ENCODE measurements at regions not wholly inside any gene's neighbourhood (a gene's known extent, or its start where the extent isn't known, plus 50 kb on each side); places are given as distances from the start of the nearest gene placed in this dataset.

DNA sequence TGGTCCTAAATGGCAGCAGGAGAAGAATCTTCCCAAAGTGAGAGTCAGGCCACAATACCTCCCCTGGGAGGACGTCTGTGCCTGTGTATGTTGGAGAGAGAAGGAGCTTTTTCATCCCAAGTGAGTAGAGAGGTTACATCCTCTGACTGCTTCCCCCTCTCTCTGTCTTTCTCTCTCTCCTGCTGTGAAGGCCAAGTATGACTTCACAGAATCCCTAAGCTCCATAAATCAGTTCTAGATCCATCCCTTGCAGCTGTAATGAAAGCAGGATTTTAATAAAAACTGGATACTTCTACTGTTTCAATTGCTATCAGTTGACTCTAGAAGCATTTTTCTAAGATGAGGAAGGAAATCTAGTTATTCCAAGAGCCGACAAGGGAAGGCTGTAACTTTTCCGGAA is 389.1 kb upstream of the PROK2 start:
- Mint-ChIP-seq H3K4me1 (peaks cover 57% of the 10 kb centered on the region), H3K27ac (no peak overlapping the region), H3K27me3 (peaks cover 4% of the 10 kb centered on the region), H3K9me3 (no peaks in the 10 kb centered on the region), H3K36me3 (ENCODE audit: low read depth) (no peaks in the 10 kb centered on the region), H3K4me3 (no peak overlapping the region)
- intact Hi-C loops (cut with micrococcal nuclease): no loop called here
- no peak for DNase-seq
- TF ChIP-seq, protein P1, sequence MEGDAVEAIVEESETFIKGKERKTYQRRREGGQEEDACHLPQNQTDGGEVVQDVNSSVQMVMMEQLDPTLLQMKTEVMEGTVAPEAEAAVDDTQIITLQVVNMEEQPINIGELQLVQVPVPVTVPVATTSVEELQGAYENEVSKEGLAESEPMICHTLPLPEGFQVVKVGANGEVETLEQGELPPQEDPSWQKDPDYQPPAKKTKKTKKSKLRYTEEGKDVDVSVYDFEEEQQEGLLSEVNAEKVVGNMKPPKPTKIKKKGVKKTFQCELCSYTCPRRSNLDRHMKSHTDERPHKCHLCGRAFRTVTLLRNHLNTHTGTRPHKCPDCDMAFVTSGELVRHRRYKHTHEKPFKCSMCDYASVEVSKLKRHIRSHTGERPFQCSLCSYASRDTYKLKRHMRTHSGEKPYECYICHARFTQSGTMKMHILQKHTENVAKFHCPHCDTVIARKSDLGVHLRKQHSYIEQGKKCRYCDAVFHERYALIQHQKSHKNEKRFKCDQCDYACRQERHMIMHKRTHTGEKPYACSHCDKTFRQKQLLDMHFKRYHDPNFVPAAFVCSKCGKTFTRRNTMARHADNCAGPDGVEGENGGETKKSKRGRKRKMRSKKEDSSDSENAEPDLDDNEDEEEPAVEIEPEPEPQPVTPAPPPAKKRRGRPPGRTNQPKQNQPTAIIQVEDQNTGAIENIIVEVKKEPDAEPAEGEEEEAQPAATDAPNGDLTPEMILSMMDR (IDR thresholded peaks at IDR 0.05): no peak
- POLR2A ChIA-PET: interaction anchor here (1.6 kb wide), 1 partner anchor 8 kb away, joined by 7 read pairs; no protein-coding TSS in a partner anchor
- CTCF ChIA-PET: no interaction called here
- no peak for ATAC-seq (ENCODE audit: low read depth)

DNA sequence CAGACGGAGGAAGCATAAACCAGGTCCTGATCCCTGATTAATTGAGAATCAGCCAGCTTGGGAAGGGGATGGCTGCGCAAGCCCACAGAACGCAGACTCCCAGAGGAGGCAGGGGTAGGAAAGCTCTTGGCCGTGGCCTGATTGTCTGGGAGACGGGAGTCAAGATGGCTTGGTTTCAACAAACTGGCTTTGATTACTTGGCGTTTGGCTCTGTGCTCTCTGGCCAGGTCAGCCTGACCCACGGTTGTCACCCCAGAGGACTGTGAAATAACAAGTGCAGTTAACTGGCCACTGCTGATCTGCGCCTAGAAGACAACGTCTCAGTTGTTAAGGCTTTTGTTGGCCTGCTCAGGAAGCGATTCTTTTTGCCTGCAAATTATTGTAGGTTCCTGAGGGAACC is 387.0 kb upstream of the PROK2 start:
- DNase-seq (no peak), ATAC-seq (ENCODE audit: low read depth) (no peak)
- no peak overlapping the region for H3K27ac Mint-ChIP-seq
- H3K4me3 Mint-ChIP-seq: no peak overlapping the region
- H3K27me3 Mint-ChIP-seq: peaks cover 5% of the 10 kb centered on the region
- H3K9me3 Mint-ChIP-seq: no peaks in the 10 kb centered on the region
- TF ChIP-seq, protein P1 (IDR thresholded peaks at IDR 0.05): no peak
- H3K36me3 Mint-ChIP-seq (ENCODE audit: low read depth): no peaks in the 10 kb centered on the region
- POLR2A ChIA-PET: interaction anchor here (0.6 kb wide), 1 partner anchor 71 kb away, joined by 3 read pairs; no protein-coding TSS in a partner anchor
- intact Hi-C loops (cut with micrococcal nuclease): no loop called here
- CTCF ChIA-PET: no interaction called here
- H3K4me1 Mint-ChIP-seq: peaks cover 40% of the 10 kb centered on the region

DNA sequence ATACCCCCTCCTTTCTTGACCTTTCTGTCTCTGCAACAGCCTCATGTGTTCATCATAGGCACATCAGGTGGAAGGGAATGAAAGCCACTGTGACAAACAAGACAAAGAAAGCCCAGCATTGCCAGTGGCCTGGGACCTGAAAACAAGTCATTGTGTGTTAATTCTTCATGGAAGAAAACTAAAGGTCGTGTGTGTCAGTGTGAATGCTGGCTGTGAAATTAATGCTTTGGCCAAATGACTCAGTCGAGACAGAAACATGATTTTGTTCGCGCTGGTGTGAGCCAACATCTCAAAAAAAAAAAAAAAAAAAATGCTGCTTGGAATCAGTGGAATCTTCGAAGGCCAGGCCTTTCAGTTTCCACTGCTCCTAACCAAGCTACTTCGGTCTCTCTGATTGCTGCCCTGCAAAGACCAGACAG is 386.5 kb upstream of the PROK2 start:
- no peaks in the 10 kb centered on the region for H3K9me3 Mint-ChIP-seq
- peaks cover 36% of the 10 kb centered on the region for H3K4me1 Mint-ChIP-seq
- ATAC-seq (ENCODE audit: low read depth) (no peak), DNase-seq (no peak)
- H3K27ac Mint-ChIP-seq: no peak overlapping the region
- ChIA-PET CTCF (no interaction called here), POLR2A (interaction anchor here (0.6 kb wide), 1 partner anchor 70 kb away, joined by 3 read pairs; no protein-coding TSS in a partner anchor)
- no peak overlapping the region for H3K4me3 Mint-ChIP-seq
- H3K36me3 Mint-ChIP-seq (ENCODE audit: low read depth): no peaks in the 10 kb centered on the region
- intact Hi-C loops (cut with micrococcal nuclease): no loop called here
- TF ChIP-seq, protein P1 (IDR thresholded peaks at IDR 0.05): no peak
- peaks cover 5% of the 10 kb centered on the region for H3K27me3 Mint-ChIP-seq

DNA sequence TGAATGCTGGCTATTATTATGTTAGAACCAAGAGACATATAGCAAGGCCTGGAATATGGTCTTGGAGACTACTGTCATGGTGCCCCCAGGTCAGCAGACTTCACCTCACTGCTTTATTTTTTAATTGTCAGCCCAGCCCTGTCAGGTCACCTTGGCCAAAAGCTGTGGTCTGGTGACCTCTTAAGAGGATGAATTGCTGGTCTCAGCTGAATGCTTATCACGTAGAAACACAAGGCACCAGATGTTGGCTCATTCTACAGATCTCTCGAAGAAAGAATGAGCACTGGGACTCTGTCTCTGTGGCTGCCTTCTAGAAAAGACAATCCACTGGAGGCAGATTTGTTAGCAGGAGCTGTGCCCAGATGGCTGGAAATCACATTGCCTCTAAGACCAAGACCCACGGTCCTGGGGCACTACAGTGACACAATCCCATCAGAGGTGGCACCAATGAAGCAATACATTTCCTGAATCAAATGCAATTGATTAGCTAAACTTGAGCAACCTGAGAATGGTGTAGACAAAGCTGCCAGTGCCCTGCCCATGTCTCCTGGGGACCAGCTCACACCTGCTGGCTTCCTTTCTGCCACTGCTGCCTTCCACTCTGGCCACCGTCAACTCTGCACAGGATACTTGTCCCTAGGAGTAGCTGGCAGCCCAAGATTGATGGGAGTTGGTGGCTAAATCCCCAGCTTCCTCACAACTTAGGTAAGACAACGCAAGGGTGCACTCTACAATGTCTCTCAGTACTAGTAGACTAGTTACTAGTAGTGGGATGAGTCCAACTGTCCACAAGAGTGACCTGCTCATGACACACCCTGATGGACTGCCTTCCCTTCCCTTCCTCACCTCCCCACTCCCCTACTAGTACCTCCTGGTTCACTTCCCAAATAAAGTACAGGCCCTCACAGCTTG is 384.9 kb upstream of the PROK2 start:
- TF ChIP-seq, protein P1 (IDR thresholded peaks at IDR 0.05): no peak
- DNase-seq (no peak), ATAC-seq (ENCODE audit: low read depth) (no peak)
- Mint-ChIP-seq H3K27me3 (peaks cover 5% of the 10 kb centered on the region), H3K27ac (no peak overlapping the region), H3K4me3 (no peak overlapping the region), H3K36me3 (ENCODE audit: low read depth) (no peaks in the 10 kb centered on the region), H3K4me1 (peaks cover 33% of the 10 kb centered on the region), H3K9me3 (no peaks in the 10 kb centered on the region)
- intact Hi-C loops (cut with micrococcal nuclease): loop anchor here (5.0 to 10.0 kb wide), 2 partner anchors 415 to 1103 kb away; no protein-coding TSS in a partner anchor
- ChIA-PET CTCF (no interaction called here), POLR2A (no interaction called here)

DNA sequence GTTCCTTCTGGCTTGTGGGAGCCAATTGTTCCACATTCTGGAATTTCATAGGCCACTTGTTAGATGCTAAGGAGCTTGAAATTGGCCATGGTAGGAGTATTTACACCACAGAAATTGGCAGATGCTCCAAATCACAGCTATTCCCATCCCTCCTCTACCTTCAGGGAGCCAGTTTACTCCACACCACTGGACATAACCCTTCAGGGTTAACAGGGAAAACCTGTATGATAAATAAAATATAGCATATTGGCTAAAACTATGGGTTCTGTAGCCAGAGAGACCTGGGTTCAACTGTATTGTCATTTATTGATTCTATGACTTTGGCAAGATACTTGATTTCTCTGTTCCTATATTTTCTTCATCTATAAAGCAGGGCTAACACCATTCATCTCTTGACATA is 384.2 kb upstream of the PROK2 start:
- peaks cover 34% of the 10 kb centered on the region for H3K4me1 Mint-ChIP-seq
- ATAC-seq (ENCODE audit: low read depth): no peak
- peaks cover 5% of the 10 kb centered on the region for H3K27me3 Mint-ChIP-seq
- POLR2A ChIA-PET: no interaction called here
- DNase-seq: no peak
- no peaks in the 10 kb centered on the region for H3K36me3 Mint-ChIP-seq (ENCODE audit: low read depth)
- no peak overlapping the region for H3K27ac Mint-ChIP-seq
- CTCF ChIA-PET: no interaction called here
- TF ChIP-seq, protein P1 (IDR thresholded peaks at IDR 0.05): no peak
- H3K9me3 Mint-ChIP-seq: no peaks in the 10 kb centered on the region
- no peak overlapping the region for H3K4me3 Mint-ChIP-seq
- intact Hi-C loops (cut with micrococcal nuclease): loop anchor here (5.0 to 10.0 kb wide), 2 partner anchors 416 to 1102 kb away; no protein-coding TSS in a partner anchor
